HuH-7.5 (cell line): ENCODE measurements at regions not wholly inside any gene's neighbourhood (a gene's known extent, or its start where the extent isn't known, plus 50 kb on each side); places are given as distances from the start of the nearest gene placed in this dataset.
A peak's percentile ranks its signal among the peaks of the same experiment; 100 is the strongest.

Experiments used
- DNase-seq: peaks from one replicate; pipeline ENCODE4 v3.0.0; 2011; ENCODE audit warnings: low spot score

DNA sequence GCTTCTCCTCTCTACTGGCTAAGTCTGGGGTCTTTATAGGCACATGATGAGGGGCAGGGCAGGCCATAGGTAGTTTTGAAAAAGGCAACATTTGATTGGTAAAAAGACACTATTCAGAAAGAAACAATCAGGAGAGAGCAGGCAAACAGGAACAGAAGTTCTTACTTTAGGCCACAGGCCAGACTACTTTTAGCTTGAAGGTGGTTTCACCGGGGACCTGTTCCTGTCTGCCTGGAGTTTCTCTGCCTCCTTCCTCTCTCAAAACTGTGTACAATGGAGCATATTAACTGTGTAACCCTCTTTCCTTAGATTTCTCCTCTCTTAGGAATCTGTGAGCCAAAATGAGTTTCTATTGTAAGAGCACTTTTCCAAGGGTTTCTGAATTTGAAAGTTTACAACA, 167.9 kb upstream of the AVPR1A start:
- DNase-seq = no peak

DNA sequence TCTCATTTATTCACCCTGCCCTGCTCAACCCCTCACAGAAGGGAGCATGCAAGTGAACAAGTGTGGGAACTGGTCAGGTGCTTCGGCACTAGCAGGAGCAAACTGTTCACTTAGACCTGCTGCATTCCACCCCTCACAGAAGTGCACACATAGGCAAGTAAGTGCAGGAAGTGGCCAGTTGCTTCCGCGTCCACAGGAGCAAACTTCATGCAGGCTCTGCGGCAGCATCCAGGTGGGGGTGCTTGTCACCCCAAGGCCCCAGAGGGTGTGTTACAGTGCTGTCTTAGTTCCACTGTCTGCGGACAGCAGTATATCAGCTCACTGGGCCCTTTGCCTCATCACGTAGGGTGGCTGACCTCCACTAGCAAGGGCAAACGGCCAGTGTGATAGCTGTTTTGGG, 167.3 kb upstream of the AVPR1A start:
- no peak for DNase-seq

DNA sequence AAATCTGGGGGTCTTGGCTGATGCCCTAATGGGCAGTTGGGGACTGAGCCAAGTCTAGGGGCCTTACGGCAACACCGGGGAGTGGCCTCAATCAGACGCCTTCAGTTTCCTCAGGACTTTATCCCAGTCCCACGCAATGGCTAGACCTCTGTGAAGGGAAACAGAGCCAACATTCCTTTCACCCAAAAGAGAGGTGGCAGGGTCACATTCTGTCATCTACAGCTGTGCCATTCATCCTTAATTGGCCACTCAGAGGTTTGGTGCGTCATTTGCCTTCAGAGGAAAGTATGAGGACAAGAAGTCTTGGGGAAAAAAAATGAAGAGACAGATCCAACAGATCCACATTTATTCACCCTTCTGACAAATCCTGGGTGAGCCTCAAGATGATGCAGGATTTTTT, 166.9 kb upstream of the AVPR1A start:
- DNase-seq = no peak

DNA sequence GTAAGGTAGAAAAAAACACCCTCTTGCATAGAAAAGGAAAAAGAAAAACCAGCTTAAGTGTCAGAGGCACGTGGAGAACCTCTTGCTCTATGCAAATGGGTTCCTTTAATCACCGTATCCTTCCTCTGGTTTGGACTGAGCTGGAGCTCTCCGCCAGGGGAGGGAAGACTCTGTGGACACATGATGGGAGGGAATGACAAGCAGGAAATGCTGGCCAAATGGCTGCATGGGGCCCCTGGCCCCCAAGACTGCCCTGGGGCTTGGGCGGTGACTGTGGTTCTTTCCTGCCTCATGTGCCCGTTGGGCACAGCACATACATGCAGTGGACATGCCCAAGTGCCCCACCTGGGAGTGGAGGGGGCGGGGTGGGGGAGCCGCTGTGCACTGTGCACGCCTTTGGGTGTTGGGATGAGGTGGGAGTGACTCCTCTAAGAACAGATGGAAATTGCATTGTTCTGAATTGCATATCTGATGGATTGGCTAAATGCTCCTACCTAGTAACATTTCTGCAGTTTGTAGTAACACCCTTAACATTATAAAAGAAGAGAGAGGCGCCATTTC, 166.4 kb upstream of the AVPR1A start:
- no peak for DNase-seq

DNA sequence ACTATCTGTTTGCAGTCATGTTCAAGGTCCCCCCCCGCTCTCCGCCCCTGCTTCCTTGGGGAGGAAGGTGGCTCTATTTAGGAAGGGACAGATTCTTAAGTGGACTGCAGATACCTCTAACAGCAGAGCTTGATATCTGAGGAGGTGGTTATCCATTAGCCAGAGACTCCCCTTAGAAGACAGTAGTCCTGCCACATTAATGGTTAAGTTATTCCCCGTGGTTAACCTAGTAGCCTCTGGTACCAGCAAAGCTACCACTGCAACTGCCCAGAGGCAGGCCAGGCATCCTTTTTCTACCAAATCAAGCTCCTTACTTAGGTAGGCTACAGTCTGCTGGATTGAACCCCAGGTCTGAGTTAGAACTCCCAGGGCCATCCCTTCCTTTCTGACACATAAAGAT, 162.1 kb upstream of the AVPR1A start:
- DNase-seq = no peak

DNA sequence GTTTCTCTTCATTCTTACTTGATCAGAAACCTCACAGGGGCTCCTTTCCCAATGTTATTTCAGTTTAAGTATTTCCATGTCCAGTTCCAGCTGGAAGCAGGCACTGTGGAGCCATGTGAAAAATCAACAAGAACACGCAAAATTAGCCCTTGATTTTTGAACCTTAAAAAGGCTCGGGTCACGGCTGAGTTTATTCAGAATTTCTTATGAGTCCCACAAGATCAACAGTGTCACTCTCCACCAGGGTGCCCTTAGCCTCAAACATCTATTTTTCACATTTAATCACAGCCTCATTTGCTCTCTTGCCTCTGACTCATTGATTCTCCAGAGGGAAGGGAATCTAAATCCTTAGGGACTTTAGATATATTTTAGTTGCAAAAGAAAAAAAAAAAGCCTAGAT, 157.7 kb upstream of the AVPR1A start:
- no peak for DNase-seq

DNA sequence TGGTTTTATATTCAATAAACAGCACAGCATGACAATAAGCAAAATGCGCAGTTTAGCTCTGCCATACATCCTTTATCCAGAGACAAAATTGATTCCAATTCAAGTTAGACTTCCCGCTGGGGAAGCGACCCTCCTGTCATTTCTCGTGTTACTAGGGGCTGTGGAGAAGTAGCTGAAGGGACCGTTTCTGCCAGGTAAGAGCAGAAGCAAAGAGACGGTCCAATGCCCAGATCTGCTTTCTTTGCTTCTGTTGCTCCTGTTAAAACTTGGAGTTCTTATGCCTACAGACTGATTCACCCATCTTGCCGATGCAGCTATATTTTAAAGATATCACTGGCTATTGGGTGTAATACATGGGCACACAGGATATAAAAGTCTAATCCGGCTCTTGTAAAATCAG, 156.8 kb upstream of the AVPR1A start:
- DNase-seq = no peak

DNA sequence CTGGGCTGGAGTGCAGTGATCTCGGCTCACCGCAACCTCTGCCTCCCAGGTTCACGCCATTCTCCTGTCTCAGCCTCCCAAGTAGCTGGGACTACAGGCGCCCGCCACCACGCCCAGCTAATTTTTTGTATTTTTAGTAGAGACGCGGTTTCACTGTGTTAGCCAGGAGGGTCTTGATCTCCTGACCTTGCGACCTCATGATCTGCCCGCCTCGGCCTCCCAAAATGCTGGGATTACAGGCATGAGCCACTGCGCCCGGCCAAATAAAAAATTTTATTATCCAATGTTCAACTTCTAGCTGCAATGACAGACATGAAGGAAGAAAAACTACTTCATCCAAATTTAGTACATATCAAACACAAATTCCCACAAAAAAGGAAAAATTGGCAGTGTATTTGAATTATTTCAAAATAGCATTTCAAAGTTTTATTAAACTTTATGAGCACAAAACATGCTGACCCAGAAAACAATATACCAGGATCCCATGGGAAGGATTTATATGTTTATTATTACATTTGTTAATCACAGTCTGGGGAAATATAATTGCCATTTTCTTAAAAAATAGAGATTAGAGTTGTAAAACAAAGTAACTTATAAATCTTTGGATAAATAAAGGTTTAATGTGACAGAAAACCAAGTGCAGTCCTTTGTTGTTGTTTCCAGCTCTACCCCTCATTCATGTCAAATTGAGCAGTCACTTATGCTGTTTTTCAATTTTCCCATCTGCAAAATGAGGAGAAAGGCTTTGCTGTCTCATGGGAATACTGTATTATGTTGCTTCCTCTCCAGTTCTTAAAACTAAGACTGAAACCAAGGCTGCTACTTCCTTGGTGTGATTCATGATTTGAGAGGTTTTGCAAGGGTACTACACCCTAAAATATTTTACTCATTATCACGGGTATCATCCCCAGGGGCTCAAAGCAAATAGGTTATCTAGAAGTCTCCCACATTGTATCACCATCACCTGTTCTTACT, 155.2 kb upstream of the AVPR1A start:
- DNase-seq = no peak

DNA sequence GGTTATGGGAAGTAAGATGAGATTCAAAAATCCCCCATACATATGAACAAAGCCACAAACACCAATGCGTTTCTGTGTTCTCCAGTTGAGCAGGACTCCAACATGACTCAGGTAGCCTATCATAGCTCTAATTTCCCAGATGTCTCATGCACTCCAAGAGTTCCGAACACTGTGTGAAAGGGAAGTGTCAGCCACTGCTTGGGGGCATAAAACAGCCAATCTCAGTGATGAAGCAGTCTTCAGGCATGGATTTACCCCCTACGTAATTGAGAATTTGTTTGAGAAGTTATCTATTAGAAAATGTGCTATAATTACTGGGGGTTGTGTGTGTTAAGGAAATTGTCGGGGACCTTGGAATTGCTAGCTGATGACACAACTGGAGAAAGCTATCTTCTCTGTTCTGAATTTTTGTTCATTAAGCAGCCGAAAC, 153.9 kb upstream of the AVPR1A start:
- DNase-seq = no peak

DNA sequence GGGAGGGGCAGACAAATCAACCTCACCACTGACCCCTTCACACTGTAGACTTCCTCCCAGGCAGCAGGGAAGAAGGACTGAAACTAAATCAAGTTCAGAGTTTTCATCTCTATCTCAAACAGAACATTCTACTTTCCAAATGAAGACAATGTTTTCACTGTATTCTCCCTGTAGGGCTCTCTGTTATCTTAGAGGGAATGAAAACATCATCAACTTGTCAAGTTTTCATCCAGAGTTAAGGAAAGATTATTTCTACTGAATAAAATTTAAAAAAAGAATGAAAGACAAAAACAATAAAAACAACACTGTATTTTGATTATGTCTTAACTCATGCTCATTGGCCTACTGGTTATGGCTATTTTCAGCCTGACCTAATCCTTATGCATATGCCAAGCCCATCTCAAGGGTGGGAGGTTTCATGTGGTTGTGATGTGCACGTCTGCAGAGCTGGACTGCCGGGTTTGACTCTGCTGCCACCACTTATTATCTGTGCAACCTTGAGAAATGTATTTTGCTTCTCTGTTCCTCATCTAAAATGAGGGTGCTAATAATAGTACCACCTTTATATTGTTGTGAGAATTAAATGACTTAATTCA, 152.0 kb upstream of the AVPR1A start:
- no peak for DNase-seq

DNA sequence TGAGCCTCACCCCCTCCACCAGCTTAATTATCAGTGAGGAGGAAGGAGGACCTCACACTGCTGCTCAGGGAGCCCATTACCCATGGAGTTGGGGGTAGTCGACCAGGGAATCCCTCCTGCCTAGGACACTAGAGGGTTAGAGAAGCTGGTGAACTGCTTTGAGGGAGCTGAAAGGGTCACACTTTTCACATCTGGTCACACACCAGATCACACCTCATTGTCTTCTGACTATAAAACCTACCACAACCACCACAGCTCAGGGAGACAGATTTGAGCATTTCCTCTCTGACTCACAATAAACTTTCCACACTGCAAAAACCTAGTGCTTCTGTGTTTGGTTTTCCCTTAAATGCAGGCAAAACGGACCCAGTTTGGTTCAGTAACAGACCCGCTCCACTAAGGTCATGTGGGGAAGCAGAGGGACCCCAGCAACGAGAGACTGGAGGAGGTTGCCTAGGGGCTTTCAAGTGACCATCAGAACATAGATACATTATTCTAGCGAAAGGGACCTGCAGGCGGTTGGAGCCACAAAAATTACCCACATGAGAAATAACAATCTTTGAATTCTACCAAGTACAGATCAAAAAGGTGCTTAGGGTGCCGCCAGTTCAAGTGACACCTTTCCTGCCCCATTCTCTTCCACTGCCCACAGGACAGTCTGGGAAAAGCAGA, 151.4 kb upstream of the AVPR1A start:
- DNase-seq = no peak

DNA sequence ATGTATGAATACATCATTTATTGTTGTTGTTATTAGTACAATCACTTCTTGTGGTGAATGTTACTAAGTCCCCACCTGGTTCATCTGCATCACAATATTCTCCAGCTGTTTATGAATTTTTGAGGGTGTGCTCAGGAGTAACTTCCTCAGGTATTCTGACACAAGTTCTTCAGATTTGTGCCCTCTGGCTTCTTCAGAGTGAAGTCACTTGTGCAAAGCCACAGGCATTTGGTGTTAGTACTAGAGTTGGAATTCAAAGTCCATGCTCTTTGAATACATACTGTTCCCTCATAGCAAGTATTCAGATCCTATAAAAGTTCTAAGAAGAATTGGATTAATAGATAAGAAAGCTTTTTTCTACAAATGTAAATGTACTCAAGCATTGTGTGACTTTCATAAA, 150.3 kb upstream of the AVPR1A start:
- DNase-seq = no peak

DNA sequence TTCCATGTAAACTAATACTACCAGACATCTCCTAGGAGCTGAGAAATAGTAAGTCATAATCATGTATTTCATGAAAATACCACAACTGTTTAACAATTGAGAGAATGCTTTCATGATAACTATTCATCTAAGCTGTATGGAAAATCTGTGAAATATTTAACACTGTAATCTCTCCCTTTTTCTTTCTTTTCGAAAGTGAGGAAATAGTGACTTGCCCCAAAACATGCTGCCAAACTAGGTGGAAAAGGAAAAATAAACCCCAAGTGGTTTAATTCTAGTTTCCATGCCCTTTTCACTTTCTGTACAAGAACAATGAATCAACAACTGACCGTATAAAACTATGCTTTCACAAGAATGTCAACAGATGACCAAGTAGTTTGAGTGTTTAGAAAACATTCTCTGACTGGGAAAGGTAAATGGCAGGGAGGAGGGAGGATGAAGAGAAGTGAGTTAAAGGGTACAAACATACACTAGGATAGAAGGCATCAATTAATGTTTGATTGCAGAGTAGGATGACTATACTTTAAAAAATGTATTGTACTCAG, 147.5 kb upstream of the AVPR1A start:
- DNase-seq = no peak

DNA sequence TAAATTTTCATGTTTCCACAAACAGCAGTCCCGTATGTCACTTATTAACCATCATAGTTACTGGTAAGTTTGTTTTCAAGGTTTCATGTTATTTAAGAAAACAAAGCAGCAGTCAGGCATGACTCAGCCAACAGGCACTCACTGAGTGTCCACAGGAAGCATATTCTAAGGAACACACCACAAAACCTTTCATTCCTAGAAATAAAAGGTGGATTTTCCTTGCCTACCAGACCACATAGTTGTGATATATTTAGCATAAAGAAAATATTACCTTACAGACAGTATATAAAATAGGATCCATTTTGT, 143.3 kb upstream of the AVPR1A start:
- DNase-seq = peak; percentile 33

DNA sequence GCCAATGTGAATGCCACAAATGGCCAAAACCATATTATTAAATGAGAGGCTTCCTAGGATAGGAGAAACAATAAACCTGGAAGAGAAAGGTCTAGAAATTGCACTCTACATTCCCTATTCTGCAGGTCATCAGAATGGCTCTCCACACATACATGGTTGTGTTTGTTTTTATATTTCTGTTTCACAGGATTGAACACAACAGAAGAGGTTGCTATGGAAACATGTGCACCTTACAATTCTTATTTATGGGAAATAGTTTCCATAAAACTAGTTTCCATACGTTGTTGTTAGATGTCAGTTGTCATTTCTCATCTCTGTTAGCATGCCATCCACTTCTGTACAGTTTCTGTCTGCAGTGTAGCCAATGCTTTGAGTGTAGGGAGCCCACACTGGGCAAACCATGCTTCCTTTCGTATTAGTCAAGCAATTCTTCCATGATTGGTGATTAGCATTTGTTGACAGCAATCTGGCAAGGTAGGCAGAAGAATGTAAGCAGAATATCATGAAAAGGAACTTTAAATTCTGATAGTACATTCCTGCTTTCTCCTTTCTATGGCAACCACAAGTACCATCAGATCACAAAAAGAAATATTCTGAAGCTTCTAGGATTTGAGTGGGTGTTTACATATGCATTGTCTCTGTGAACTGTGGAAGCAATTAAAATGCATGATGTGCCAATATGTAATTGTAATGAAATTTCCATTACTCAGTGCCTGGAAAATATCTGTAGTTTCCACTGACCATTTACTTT, 141.6 kb upstream of the AVPR1A start:
- no peak for DNase-seq

DNA sequence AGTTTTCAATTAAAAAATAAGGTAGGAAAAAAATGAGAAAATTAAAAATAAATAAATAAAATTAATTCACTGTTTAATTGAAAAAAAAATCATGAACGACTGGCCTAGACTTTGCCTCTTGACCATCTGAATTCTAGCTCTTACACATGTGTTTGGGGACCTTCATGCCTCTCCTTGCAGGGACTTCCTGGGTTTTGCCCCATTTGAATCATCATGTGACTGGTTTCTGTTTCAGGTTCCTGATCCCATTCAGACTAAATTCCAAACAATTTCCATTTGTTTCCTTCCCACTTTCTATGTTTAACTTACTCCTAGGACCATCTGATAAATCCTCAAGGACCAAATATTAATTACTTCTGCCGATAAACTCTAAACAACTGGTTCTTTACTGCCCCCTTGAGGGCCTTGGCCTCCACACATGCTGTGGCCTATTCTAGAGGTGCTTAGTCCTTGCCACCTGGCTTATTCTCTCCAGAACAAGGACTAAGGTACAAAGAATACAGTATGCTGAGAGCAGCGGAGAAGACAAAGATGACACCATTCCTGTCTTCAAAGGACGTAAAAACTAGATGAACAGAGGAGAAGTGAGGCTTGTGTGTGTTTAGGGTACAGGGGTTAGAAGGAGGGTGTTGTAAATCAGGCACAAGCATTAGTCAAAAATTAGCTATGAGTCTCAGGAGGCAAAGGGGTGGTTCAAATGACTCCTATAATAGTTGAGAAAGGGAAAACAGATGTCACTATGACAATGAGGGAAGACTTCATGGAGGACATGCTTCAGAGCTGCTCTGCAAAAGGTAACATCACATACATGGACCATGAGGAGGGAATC, 125.8 kb upstream of the AVPR1A start:
- no peak for DNase-seq

DNA sequence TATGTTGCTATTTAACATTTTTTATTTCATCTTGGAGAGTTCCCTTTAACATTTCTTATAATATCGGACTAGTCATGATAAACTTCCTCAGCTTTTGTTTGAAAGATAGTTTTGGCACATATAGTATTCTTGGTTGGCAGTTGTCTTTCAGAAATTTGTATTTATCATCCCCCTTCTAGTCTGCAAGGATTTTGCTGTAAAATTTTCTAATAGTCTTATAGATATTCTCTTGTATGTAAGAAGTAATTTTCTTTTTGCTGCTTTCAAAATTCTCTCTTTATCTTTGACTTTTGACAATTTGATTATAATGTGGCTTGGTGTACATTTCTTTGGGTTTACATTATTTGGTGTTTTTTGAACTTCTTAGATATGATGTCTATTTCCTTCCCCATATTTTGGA, 116.0 kb upstream of the AVPR1A start:
- no peak for DNase-seq

DNA sequence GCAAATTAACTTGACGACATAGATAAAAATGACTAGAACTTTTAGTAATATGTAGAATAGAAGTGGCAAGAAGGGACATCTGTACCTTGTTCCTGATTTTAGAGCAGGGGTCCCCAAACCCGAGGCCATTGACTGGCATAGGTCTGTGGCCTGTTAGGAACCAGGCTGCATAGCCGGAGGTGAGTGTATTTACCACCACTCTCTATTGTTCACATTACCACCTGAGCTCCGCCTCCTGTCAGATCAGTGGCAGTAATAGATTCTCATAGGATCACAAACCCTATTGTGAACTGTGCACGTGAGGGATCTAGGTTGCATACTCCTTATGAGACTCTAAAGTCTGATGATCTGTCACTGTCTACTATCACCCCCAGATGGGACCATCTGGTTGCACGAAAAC, 113.6 kb upstream of the AVPR1A start:
- no peak for DNase-seq

DNA sequence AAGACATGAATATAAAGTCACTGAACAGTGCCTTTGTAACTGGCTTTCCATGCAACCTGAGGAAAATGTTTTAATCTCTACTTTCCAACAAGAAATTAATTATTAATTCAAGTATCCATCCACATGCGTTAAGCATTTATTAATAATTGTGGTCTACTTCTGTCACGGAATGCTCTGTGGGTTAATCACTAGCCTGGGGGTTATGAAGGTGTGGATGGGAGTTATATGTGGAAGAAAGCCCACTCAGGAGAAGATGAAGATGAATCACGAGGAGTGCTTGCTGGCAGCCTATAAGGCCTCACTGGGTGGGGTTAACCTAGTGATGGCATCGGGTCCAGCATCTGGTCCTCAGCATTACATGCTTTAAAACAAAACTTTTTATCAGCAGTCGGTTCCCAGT, 99.5 kb upstream of the AVPR1A start:
- no peak for DNase-seq

DNA sequence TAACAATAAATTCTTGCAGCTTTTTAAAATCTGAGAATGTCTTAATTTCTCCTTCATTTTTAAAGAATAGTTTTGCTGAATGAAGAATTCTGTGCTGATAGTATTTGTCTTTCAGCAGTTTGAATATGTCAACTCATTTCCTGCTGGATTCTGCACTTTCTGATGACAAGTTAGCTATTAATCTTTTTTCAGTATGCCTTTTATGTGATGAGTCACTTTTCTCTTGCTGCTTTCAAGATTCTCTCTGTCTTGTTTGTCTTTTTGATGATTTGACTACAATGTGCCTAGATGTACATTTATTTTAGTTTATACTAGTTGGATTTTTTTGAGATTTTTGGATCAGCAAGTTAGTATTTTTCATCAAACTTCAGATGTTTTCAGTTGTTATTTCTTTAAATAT, 87.9 kb upstream of the AVPR1A start:
- no peak for DNase-seq

DNA sequence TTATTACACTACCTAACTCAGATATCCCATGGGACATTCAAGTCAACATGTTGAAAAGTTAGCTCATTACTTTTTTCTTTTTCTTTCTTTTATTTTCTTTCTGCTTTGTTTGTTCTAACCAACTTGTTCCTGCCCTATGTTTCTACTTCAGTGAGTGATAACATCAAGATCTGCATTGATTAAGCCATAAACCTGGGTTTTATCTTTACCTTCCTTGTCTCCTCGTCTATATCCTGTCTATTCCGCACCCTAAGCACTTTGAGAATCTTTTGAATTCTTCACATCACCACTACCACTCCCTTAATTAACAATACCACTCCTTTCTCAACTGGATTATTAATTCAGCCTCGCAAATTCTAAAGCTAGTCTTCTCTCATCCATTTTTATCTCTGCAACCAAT, 81.9 kb upstream of the AVPR1A start:
- no peak for DNase-seq
